GM23248 (cell line): ENCODE measurements at regions not wholly inside any gene's neighbourhood (a gene's known extent, or its start where the extent isn't known, plus 50 kb on each side); places are given as distances from the start of the nearest gene placed in this dataset.

Experiments
- DNase-seq: peaks from one replicate; pipeline ENCODE4 v3.0.0-alpha.2; 2015
- H2AFZ ChIP-seq: fragments of 200-600 bp; sonication (generic); 2 replicates; pipeline ENCODE4 v1.6.1; 2016; ENCODE audit warnings: antibody characterized with exemption
- H3F3A ChIP-seq: fragments of 200-600 bp; sonication (generic); 2 replicates; pipeline ENCODE4 v1.6.1; 2016; ENCODE audit warnings: mild to moderate bottlenecking, antibody characterized with exemption, mixed run types; ENCODE audit not compliant: insufficient read depth
- H3K27ac ChIP-seq: fragments of 200-600 bp; sonication (generic); 2 replicates; pipeline ENCODE4 v1.5.1; 2016; ENCODE audit warnings: mild to moderate bottlenecking
- H3K27me3 ChIP-seq: fragments of 200-600 bp; sonication (generic); replicated peaks from 2 replicates; pipeline ENCODE4 v1.6.1; 2016; ENCODE audit warnings: mild to moderate bottlenecking; ENCODE audit not compliant: insufficient read depth
- H3K36me3 ChIP-seq: fragments of 200-600 bp; sonication (generic); 2 replicates; pipeline ENCODE4 v1.6.1; 2016; ENCODE audit warnings: low read depth, mild to moderate bottlenecking
- H3K4me1 ChIP-seq: fragments of 200-600 bp; sonication (generic); 2 replicates; pipeline ENCODE4 v1.6.1; 2016; ENCODE audit warnings: mild to moderate bottlenecking; ENCODE audit not compliant: insufficient read depth
- H3K4me2 ChIP-seq: fragments of 200-600 bp; sonication (generic); one replicate; pipeline ENCODE4 v1.6.1; 2016; ENCODE audit warnings: mild to moderate bottlenecking; ENCODE audit not compliant: unreplicated experiment
- H3K4me3 ChIP-seq: fragments of 200-600 bp; sonication (generic); 2 replicates; pipeline ENCODE4 v1.5.1; 2016; ENCODE audit warnings: mild to moderate bottlenecking
- H3K79me2 ChIP-seq: fragments of 200-600 bp; sonication (generic); 2 replicates; pipeline ENCODE4 v1.6.1; 2016; ENCODE audit warnings: mild to moderate bottlenecking; ENCODE audit not compliant: insufficient read depth
- H3K9ac ChIP-seq: fragments of 200-600 bp; sonication (generic); 2 replicates; pipeline ENCODE4 v1.6.1; 2016; ENCODE audit warnings: mild to moderate bottlenecking
- H3K9me2 ChIP-seq: fragments of 200-600 bp; sonication (generic); 2 replicates; pipeline ENCODE4 v1.6.1; 2016; ENCODE audit warnings: mixed run types, mild to moderate bottlenecking, moderate library complexity; ENCODE audit not compliant: insufficient read depth
- H3K9me3 ChIP-seq: fragments of 200-600 bp; sonication (generic); one replicate; pipeline ENCODE4 v1.6.1; 2017; ENCODE audit warnings: low read depth
- H4K20me1 ChIP-seq: fragments of 200-600 bp; sonication (generic); 2 replicates; pipeline ENCODE4 v1.6.0; 2016; ENCODE audit not compliant: insufficient read depth
- EZH2 ChIP-seq: fragments of 200-600 bp; sonication (generic); IDR thresholded peaks from 2 replicates; pipeline ENCODE4 v1.6.1; 2018; ENCODE audit warnings: antibody characterized with exemption, mild to moderate bottlenecking; ENCODE audit not compliant: insufficient read depth, poor library complexity, severe bottlenecking
- EZH2phosphoT487 ChIP-seq: fragments of 200-600 bp; sonication (generic); IDR thresholded peaks from 2 replicates; pipeline ENCODE4 v1.6.1; 2018; ENCODE audit warnings: antibody characterized with exemption, moderate library complexity, mild to moderate bottlenecking, low read depth; ENCODE audit not compliant: insufficient read depth
- WGBS, 2 experiments: methylation state at CpG; one replicate each; pipeline ENCODE4 v1.1.6; 2015 to 2017; ENCODE audit warnings: low lambda C conversion rate in 2 of 2, low coverage in 1 of 2; ENCODE audit errors: missing lambda C conversion rate in 2 of 2; 5-methylcytosine and 5-hydroxymethylcytosine counted together
- in situ Hi-C: fragments of 300-500 bp; cut with MboI; formaldehyde crosslinking; loops from 2 replicates; pipeline ENCODE4 v1.15.0; 2020

DNA sequence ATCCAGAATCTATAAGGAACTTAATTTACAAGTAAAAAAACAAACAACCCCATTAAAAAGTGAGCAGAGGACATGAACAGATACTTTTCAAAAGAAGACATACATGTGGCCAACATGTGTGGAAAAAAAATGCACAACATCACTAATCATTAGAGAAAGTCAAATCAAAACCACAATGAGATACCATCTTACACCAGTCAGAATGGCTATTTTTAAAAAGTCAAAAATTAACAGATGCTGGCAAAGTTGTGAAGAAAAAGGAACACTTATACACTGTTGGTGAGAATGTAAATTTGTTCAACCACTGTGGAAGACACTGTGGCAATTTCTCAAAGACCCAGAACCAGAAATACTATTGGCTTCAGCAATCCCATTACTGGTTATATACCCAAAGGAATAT, 830.0 kb upstream of the ALCAM start:
- no peak overlapping the region for H3K27ac ChIP-seq
- DNase-seq, result no peak
- TF ChIP-seq EZH2phosphoT487 (no peak), EZH2 (no peak)

DNA sequence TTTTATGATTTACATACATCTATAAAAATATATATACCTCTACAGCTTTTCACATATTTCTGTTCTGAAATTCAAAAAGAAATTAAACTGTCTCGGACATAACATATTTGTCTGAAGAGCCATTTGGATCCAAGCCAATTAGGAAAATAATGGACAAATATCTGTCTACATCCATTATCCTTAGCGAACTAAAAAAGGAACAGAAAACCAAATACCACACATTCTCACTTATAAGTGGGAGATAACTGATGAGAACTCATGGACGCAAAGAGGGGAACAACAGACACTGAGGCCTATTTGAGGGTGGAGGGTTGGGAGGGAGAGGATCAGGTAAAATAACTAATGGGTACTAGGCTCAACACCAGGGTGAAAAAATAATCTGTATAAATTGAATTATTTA, 829.4 kb upstream of the ALCAM start:
- Histone ChIP-seq H3K79me2 (no peaks in the 10 kb centered on the region), H3K36me3 (no peaks in the 10 kb centered on the region), H2AFZ (no peak overlapping the region), H4K20me1 (no peaks in the 10 kb centered on the region), H3K4me2 (no peak overlapping the region), H3K4me1 (no peaks in the 10 kb centered on the region), H3K27ac (no peak overlapping the region), H3K9me2 (no peaks in the 10 kb centered on the region), H3K9ac (no peak overlapping the region), H3F3A (no peaks in the 10 kb centered on the region), H3K9me3 (no peaks in the 10 kb centered on the region), H3K4me3 (no peak overlapping the region), H3K27me3 (no peaks in the 10 kb centered on the region)
- no peak for TF ChIP-seq EZH2phosphoT487
- TF ChIP-seq EZH2, result no peak
- in situ Hi-C loops, result no loop called here
- DNase-seq, result no peak
- WGBS, 2 experiments, result 49 to 61% methylated on average over 3 of the region's 3 CpGs

More for the DNA sequence above, 830.0 kb upstream of the ALCAM start:
- Histone ChIP-seq H4K20me1 (no peaks in the 10 kb centered on the region), H3K27me3 (no peaks in the 10 kb centered on the region), H3K36me3 (no peaks in the 10 kb centered on the region), H3K4me2 (no peak overlapping the region), H3K9ac (no peak overlapping the region), H3K9me3 (no peaks in the 10 kb centered on the region), H2AFZ (no peak overlapping the region), H3F3A (no peaks in the 10 kb centered on the region), H3K9me2 (no peaks in the 10 kb centered on the region), H3K4me3 (no peak overlapping the region), H3K4me1 (no peaks in the 10 kb centered on the region), H3K79me2 (no peaks in the 10 kb centered on the region)
- in situ Hi-C loops, result no loop called here

DNA sequence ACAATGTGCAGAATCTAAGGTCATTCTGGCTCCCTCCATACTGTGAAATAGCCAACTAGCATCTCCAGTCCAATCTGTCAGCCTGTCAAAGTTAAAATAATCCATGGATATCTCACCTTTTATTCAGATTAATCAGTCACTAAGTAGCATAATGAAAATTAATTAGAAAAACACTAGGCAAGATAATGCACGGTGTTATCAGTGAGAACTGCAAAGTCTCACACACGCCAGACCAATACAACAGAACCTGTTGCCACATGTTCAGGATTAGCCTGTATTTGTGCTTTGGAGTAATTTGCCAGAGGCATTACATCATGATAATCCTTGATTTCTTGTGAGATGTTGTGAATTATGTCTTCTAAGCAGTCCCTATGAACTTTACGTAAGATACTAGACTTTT, 820.4 kb upstream of the ALCAM start:
- H4K20me1 ChIP-seq, result no peaks in the 10 kb centered on the region
- no peak overlapping the region for H3K4me3 ChIP-seq
- H3K27me3 ChIP-seq, result no peaks in the 10 kb centered on the region
- H2AFZ ChIP-seq, result no peak overlapping the region
- TF ChIP-seq EZH2 (no peak), EZH2phosphoT487 (no peak)
- H3K4me1 ChIP-seq, result no peaks in the 10 kb centered on the region
- in situ Hi-C loops, result no loop called here
- no peaks in the 10 kb centered on the region for H3K9me2 ChIP-seq
- H3K79me2 ChIP-seq, result no peaks in the 10 kb centered on the region
- no peak for DNase-seq
- WGBS, 2 experiments, result 30 to 39% methylated on average over 3 of the region's 3 CpGs
- H3K9me3 ChIP-seq, result no peaks in the 10 kb centered on the region
- no peak overlapping the region for H3K27ac ChIP-seq
- H3K4me2 ChIP-seq, result no peak overlapping the region
- H3K9ac ChIP-seq, result no peak overlapping the region
- no peaks in the 10 kb centered on the region for H3F3A ChIP-seq
- H3K36me3 ChIP-seq, result no peaks in the 10 kb centered on the region

DNA sequence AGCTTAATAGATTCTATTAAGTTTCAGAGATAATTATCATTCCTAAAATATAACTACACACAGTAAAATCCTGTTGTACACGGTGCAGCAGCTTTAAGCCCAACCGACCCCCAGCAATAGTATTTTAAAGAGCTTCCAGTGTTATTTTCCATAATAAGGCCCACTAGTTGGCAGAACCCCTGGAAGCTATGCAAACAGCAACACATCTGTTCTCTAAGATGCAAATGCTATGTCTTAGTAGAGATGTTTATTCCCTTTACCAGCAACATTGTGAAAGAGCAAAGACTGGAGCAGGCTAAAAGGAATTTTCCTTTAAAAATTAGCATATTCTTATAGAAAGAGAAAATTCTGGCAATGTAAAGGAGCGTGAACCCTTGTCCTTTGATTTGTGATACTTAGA, 819.7 kb upstream of the ALCAM start:
- Histone ChIP-seq H3K9me3 (no peaks in the 10 kb centered on the region), H3K9me2 (no peaks in the 10 kb centered on the region), H3K27me3 (no peaks in the 10 kb centered on the region), H2AFZ (no peak overlapping the region), H3K27ac (no peak overlapping the region), H3K4me3 (no peak overlapping the region), H3K4me2 (no peak overlapping the region), H3K9ac (no peak overlapping the region), H3F3A (no peaks in the 10 kb centered on the region), H4K20me1 (no peaks in the 10 kb centered on the region), H3K79me2 (no peaks in the 10 kb centered on the region), H3K36me3 (no peaks in the 10 kb centered on the region), H3K4me1 (no peaks in the 10 kb centered on the region)
- TF ChIP-seq EZH2phosphoT487 (no peak), EZH2 (no peak)
- no peak for DNase-seq
- WGBS, 2 experiments, result 25 to 38% methylated on average over 3 of the region's 3 CpGs
- in situ Hi-C loops, result no loop called here

DNA sequence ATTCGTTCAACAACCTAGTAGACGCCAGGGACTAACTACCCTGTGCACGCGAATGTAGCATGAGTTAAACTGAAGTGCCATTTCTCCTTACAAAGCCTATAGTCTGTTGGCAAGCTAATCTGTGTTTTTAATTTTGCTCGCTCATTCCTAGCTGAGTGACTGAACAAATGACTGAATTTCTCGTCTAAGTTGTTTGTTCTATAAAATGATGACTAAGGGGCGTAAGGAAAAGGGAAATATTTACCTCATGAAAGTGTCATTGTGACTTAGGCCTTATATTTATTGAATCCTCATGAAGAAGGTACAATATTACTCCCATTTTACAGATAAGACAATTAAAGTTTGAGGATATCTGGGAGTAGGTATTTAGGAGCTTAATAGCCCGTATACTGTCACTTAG, 818.3 kb upstream of the ALCAM start:
- TF ChIP-seq EZH2phosphoT487 (no peak), EZH2 (no peak)
- Histone ChIP-seq H4K20me1 (no peaks in the 10 kb centered on the region), H3K9me2 (no peaks in the 10 kb centered on the region), H3K27ac (no peak overlapping the region), H3F3A (no peaks in the 10 kb centered on the region), H3K36me3 (no peaks in the 10 kb centered on the region), H3K4me3 (no peak overlapping the region), H3K4me2 (no peak overlapping the region), H3K79me2 (no peaks in the 10 kb centered on the region), H3K9me3 (no peaks in the 10 kb centered on the region), H3K4me1 (no peaks in the 10 kb centered on the region), H3K9ac (no peak overlapping the region), H2AFZ (no peak overlapping the region), H3K27me3 (no peaks in the 10 kb centered on the region)
- in situ Hi-C loops, result no loop called here
- no peak for DNase-seq
- 72 to 73% methylated on average over 8 of the region's 8 CpGs for WGBS, 2 experiments
